ENCODE measurements at regions not wholly inside any gene's neighbourhood (a gene's known extent, or its start where the extent isn't known, plus 50 kb on each side); places are given as distances from the start of the nearest gene placed in this dataset.

DNA sequence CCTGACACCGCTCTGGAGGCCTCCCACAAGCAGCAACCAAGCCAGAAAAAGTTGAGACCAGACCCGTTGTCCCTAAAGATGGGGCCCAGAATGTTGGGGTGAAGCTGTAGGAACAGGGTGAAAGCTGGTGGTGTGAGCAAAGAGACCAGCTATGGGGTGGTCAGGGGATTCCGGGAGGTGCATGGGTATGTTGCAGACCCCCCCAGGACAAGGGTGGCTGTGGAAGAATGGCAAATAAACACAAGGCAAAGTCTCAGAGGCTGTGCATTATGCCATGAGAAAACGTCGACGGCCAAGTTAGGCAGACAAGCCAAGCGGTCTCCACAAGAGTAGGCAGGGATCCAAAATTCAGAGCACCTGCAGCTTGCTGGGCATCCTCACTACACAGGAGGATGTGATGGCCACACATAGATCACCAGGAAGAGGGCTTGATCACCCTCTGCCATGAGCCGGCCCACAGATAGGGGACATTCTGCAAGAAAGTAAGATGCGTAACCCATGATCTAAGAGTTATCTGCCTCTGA, 58.8 kb upstream of the KCNA1 start:
- no peaks in the 10 kb centered on the region for H3K36me3 ChIP-seq (replicated peaks; ENCODE audit: insufficient read depth, low read depth)
- TF ChIP-seq EZH2phosphoT487 (IDR thresholded peaks at IDR 0.05; ENCODE audit: low read depth, severe bottlenecking, unreplicated experiment): no peak
- TF ChIP-seq CTCF (IDR thresholded peaks at IDR 0.05; ENCODE audit: poor library complexity): no peak
- TF ChIP-seq EZH2 (IDR thresholded peaks at IDR 0.05; ENCODE audit: borderline replicate concordance): no peak
- WGBS (ENCODE audit: low lambda C conversion rate, missing lambda C conversion rate): 95% methylated on average over 9 of the region's 9 CpGs

DNA sequence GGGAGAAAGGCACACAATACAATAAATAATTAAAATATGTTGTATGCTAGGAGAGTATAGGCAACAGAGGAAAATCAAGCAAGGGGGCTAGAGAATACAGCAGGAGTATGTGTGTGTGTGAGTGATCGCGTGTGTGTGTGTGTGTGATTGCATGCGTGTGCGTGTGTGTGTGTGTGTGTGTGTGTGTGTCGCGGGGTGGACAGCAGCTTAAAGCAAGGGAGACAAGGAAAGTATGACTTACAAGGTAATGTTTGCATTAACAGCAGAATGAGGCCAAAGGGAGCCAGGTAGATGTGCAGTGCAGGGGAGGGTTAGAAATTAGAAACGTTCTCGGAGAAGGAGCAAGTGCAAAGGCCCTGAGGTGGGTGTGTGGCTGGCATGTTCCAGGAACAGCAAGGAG, 57.4 kb upstream of the KCNA1 start:
- Histone ChIP-seq H3K4me3 (no peak overlapping the region), H3K4me2 (no peak overlapping the region)

More for the DNA sequence above, 58.8 kb upstream of the KCNA1 start:
- Histone ChIP-seq H3K27ac (no peak overlapping the region), H3K4me2 (no peak overlapping the region), H2AFZ (no peak overlapping the region), H3K79me2 (no peaks in the 10 kb centered on the region), H3K9me3 (ENCODE audit: low read depth) (no peaks in the 10 kb centered on the region), H3K4me1 (ENCODE audit: insufficient read depth) (no peaks in the 10 kb centered on the region), H3K9me2 (replicated peaks; ENCODE audit: insufficient read depth) (no peaks in the 10 kb centered on the region), H4K20me1 (ENCODE audit: insufficient read depth, poor library complexity, severe bottlenecking) (no peaks in the 10 kb centered on the region), H3K4me3 (no peak overlapping the region), H3K27me3 (peaks cover 3% of the 10 kb centered on the region)
- no peak for DNase-seq (ENCODE audit: low spot score)

DNA sequence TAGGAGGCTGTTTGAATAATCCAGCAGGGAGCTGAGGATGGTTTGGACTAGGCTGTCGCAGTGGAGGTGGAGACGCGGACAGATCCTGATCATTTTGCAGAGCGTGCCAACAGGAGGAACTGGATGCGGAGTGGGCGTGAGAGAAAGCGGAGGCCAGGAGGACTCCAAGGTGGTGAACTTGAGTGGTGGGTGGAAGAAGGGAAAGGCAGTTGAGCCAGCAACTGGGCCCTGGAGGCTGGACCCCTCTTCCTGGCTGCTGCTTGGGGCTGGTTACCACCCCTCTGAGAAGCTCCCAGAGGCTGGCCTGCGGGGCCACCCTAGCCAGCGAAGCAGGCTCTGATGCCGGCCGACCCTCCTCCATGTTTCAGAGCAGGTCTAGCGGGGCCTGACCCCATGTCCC, 56.8 kb upstream of the KCNA1 start:
- Histone ChIP-seq H2AFZ (no peak overlapping the region), H3K9me2 (replicated peaks; ENCODE audit: insufficient read depth) (no peaks in the 10 kb centered on the region), H3K9me3 (ENCODE audit: low read depth) (no peaks in the 10 kb centered on the region), H3K4me2 (no peak overlapping the region), H3K4me3 (no peak overlapping the region), H3K36me3 (replicated peaks; ENCODE audit: insufficient read depth, low read depth) (no peaks in the 10 kb centered on the region), H4K20me1 (ENCODE audit: insufficient read depth, poor library complexity, severe bottlenecking) (no peaks in the 10 kb centered on the region), H3K27ac (no peak overlapping the region), H3K4me1 (ENCODE audit: insufficient read depth) (peaks cover under 1% of the 10 kb centered on the region), H3K79me2 (no peaks in the 10 kb centered on the region), H3K27me3 (peaks cover 11% of the 10 kb centered on the region)
- WGBS (ENCODE audit: low lambda C conversion rate, missing lambda C conversion rate): 97% methylated on average over 12 of the region's 12 CpGs
- no peak for TF ChIP-seq EZH2phosphoT487 (IDR thresholded peaks at IDR 0.05; ENCODE audit: low read depth, severe bottlenecking, unreplicated experiment)
- TF ChIP-seq CTCF (IDR thresholded peaks at IDR 0.05; ENCODE audit: poor library complexity): no peak
- no peak for TF ChIP-seq EZH2 (IDR thresholded peaks at IDR 0.05; ENCODE audit: borderline replicate concordance)
- DNase-seq (ENCODE audit: low spot score): no peak

More for the DNA sequence above, 57.4 kb upstream of the KCNA1 start:
- H2AFZ ChIP-seq: no peak overlapping the region
- H3K79me2 ChIP-seq: no peaks in the 10 kb centered on the region
- H3K36me3 ChIP-seq (replicated peaks; ENCODE audit: insufficient read depth, low read depth): no peaks in the 10 kb centered on the region
- no peaks in the 10 kb centered on the region for H4K20me1 ChIP-seq (ENCODE audit: insufficient read depth, poor library complexity, severe bottlenecking)
- WGBS (ENCODE audit: low lambda C conversion rate, missing lambda C conversion rate): 98% methylated on average over 8 of the region's 8 CpGs
- H3K27ac ChIP-seq: no peak overlapping the region
- no peak for TF ChIP-seq EZH2phosphoT487 (IDR thresholded peaks at IDR 0.05; ENCODE audit: low read depth, severe bottlenecking, unreplicated experiment)
- no peak for TF ChIP-seq CTCF (IDR thresholded peaks at IDR 0.05; ENCODE audit: poor library complexity)
- no peak for TF ChIP-seq EZH2 (IDR thresholded peaks at IDR 0.05; ENCODE audit: borderline replicate concordance)
- DNase-seq (ENCODE audit: low spot score): no peak
- no peaks in the 10 kb centered on the region for H3K9me3 ChIP-seq (ENCODE audit: low read depth)
- no peaks in the 10 kb centered on the region for H3K4me1 ChIP-seq (ENCODE audit: insufficient read depth)
- H3K9me2 ChIP-seq (replicated peaks; ENCODE audit: insufficient read depth): no peaks in the 10 kb centered on the region
- peaks cover 11% of the 10 kb centered on the region for H3K27me3 ChIP-seq
